OCI-LY7 (cell line): ENCODE measurements at regions not wholly inside any gene's neighbourhood (a gene's known extent, or its start where the extent isn't known, plus 50 kb on each side); places are given as distances from the start of the nearest gene placed in this dataset.

ENCODE experiments used
- BruUV-seq: library from RNA; stranded (reverse); fragments of 400-500 nt; replicated peaks from 2 replicates; lab custom pipeline; 2021; lab: Mats Ljungman, UMichigan
- CTCF ChIA-PET: fragments of 300-600 bp; sonication (Branson Sonifier 250); formaldehyde crosslinking; loops from one replicate; lab custom pipeline; 2022; ENCODE audit warnings: antibody characterized with exemption; ENCODE audit not compliant: unreplicated experiment; lab: Charles Lee
- POLR2A ChIA-PET: fragments of 300-600 bp; sonication (Branson Sonifier 250); formaldehyde crosslinking; loops from one replicate; lab custom pipeline; 2022; ENCODE audit warnings: antibody characterized with exemption; lab: Charles Lee
- DNase-seq: peaks from one replicate; pipeline ENCODE4 v3.0.0-alpha.2; 2015; ENCODE audit warnings: low spot score
- H2AFZ ChIP-seq: fragments of 200-600 bp; sonication (generic), shearing (Covaris generic); 2 replicates; pipeline ENCODE4 v1.6.1; 2014; ENCODE audit warnings: mild to moderate bottlenecking, antibody characterized with exemption, low read length, moderate library complexity
- H3K27ac ChIP-seq: fragments of 200-600 bp; sonication (generic); 2 replicates; pipeline ENCODE4 v1.5.1; 2014; ENCODE audit warnings: mixed run types, low read depth, mild to moderate bottlenecking, moderate library complexity, low read length, inconsistent platforms; ENCODE audit not compliant: poor library complexity, severe bottlenecking
- H3K36me3 ChIP-seq: fragments of 200-600 bp; sonication (generic); 2 replicates; pipeline ENCODE4 v1.6.1; 2014; ENCODE audit warnings: mild to moderate bottlenecking, antibody characterized with exemption, low read length, moderate library complexity, mixed read lengths; ENCODE audit not compliant: insufficient read depth
- H3K4me1 ChIP-seq: fragments of 200-600 bp; sonication (generic); 2 replicates; pipeline ENCODE4 v1.5.1; 2014; ENCODE audit warnings: mild to moderate bottlenecking, low read length; ENCODE audit not compliant: insufficient read depth, poor library complexity, severe bottlenecking
- H3K4me2 ChIP-seq: fragments of 200-600 bp; sonication (generic); 2 replicates; pipeline ENCODE4 v1.6.1; 2014; ENCODE audit warnings: mild to moderate bottlenecking, low read length
- H3K4me3 ChIP-seq: fragments of 200-600 bp; sonication (generic); 2 replicates; pipeline ENCODE4 v1.5.1; 2014; ENCODE audit warnings: mild to moderate bottlenecking, low read depth, low read length; ENCODE audit not compliant: poor library complexity, severe bottlenecking
- H3K79me2 ChIP-seq: fragments of 200-600 bp; sonication (generic); 2 replicates; pipeline ENCODE4 v1.6.1; 2016; ENCODE audit warnings: low read depth, mild to moderate bottlenecking, low read length, moderate library complexity, mixed read lengths; ENCODE audit not compliant: insufficient read depth
- H3K9me2 ChIP-seq: fragments of 200-600 bp; sonication (generic); 2 replicates; pipeline ENCODE4 v1.6.1; 2016; ENCODE audit warnings: mild to moderate bottlenecking, low read length, mixed read lengths; ENCODE audit not compliant: insufficient read depth
- H3K9me3 ChIP-seq: fragments of 200-600 bp; sonication (generic); 2 replicates; pipeline ENCODE4 v1.6.1; 2014; ENCODE audit warnings: mild to moderate bottlenecking, mixed run types, low read length, mixed read lengths
- H4K20me1 ChIP-seq: fragments of 200-600 bp; sonication (generic); 2 replicates; pipeline ENCODE4 v1.6.1; 2014; ENCODE audit warnings: mild to moderate bottlenecking, antibody characterized with exemption, low read length, moderate library complexity, mixed read lengths; ENCODE audit not compliant: insufficient read depth
- EZH2phosphoT487 ChIP-seq: fragments of 200-600 bp; sonication (generic); IDR thresholded peaks from 2 replicates; pipeline ENCODE4 v1.6.1; 2018; ENCODE audit warnings: low read depth, borderline replicate concordance, mild to moderate bottlenecking, mixed run types, antibody characterized with exemption, low read length, moderate library complexity, mixed read lengths
- intact Hi-C: fragments of 100-400 bp; cut with micrococcal nuclease; formaldehyde crosslinking; loops from one replicate; pipeline ENCODE4 v1.10.0; 2022; ENCODE audit not compliant: unreplicated experiment
- TF ChIP-seq, protein P1 (sequence below): fragments of 200-600 bp; sonication (generic); conservative IDR thresholded peaks from 2 replicates; pipeline ENCODE4 v1.5.1; 2014; ENCODE audit warnings: mild to moderate bottlenecking, antibody characterized with exemption, low read length, moderate library complexity, mixed read lengths

DNA sequence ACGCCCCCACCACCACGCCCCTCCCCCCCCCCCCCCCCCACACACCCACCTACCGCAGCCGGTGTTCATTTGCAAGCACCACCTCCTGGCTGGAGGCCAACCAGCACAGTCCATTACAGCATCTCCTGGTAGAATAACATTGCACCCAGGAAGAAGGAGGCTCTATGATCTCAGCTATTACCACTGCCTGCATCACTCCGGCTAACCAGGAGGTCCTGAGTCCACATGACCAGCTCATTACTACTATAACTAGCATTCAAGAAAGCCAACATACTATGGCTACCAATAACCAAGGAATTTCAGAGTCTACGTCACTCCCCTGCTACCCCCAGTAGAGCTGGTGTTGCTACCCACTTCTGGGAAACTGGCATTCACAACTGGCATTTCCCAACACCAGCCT, 81.1 kb upstream of the ALOX12 start:
- intact Hi-C loops, result loop anchor here (5.0 kb wide), 1 partner anchor 108 kb away; the partner anchor contains the start of gene BCL6B
- Histone ChIP-seq H3K4me2 (no peak overlapping the region), H3K9me2 (no peaks in the 10 kb centered on the region), H3K4me3 (no peak overlapping the region), H3K36me3 (no peaks in the 10 kb centered on the region), H2AFZ (no peak overlapping the region), H3K27ac (no peak overlapping the region), H4K20me1 (no peaks in the 10 kb centered on the region), H3K9me3 (no peaks in the 10 kb centered on the region), H3K79me2 (no peaks in the 10 kb centered on the region), H3K4me1 (no peaks in the 10 kb centered on the region)
- CTCF ChIA-PET, result interaction anchor here (0.5 to 2.5 kb wide), 2 partner anchors 90 to 1160 kb away, joined by 5 to 8 read pairs; no protein-coding TSS in a partner anchor
- POLR2A ChIA-PET, result no interaction called here
- TF ChIP-seq, protein P1, sequence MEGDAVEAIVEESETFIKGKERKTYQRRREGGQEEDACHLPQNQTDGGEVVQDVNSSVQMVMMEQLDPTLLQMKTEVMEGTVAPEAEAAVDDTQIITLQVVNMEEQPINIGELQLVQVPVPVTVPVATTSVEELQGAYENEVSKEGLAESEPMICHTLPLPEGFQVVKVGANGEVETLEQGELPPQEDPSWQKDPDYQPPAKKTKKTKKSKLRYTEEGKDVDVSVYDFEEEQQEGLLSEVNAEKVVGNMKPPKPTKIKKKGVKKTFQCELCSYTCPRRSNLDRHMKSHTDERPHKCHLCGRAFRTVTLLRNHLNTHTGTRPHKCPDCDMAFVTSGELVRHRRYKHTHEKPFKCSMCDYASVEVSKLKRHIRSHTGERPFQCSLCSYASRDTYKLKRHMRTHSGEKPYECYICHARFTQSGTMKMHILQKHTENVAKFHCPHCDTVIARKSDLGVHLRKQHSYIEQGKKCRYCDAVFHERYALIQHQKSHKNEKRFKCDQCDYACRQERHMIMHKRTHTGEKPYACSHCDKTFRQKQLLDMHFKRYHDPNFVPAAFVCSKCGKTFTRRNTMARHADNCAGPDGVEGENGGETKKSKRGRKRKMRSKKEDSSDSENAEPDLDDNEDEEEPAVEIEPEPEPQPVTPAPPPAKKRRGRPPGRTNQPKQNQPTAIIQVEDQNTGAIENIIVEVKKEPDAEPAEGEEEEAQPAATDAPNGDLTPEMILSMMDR, result no peak
- no peak for TF ChIP-seq EZH2phosphoT487
- BruUV-seq, result no TSS peak
- DNase-seq, result no peak

GRCh38 chr17:6915620-6916019, 80.2 kb upstream of the ALOX12 start:
- H3K36me3 ChIP-seq, result no peaks in the 10 kb centered on the region
- no peaks in the 10 kb centered on the region for H3K79me2 ChIP-seq
- H3K27ac ChIP-seq, result no peak overlapping the region
- no TSS peak for BruUV-seq
- H3K4me3 ChIP-seq, result no peak overlapping the region
- CTCF ChIA-PET, result interaction anchor here (2.5 kb wide), 1 partner anchor 89 kb away, joined by 8 read pairs; no protein-coding TSS in a partner anchor
- intact Hi-C loops, result no loop called here
- no peak overlapping the region for H2AFZ ChIP-seq
- TF ChIP-seq EZH2phosphoT487, result no peak
- TF ChIP-seq, protein P1, result no peak
- H3K4me1 ChIP-seq, result no peaks in the 10 kb centered on the region
- POLR2A ChIA-PET, result no interaction called here
- no peaks in the 10 kb centered on the region for H3K9me3 ChIP-seq
- H3K9me2 ChIP-seq, result no peaks in the 10 kb centered on the region
- DNase-seq, result no peak
- H4K20me1 ChIP-seq, result no peaks in the 10 kb centered on the region
- no peak overlapping the region for H3K4me2 ChIP-seq

DNA sequence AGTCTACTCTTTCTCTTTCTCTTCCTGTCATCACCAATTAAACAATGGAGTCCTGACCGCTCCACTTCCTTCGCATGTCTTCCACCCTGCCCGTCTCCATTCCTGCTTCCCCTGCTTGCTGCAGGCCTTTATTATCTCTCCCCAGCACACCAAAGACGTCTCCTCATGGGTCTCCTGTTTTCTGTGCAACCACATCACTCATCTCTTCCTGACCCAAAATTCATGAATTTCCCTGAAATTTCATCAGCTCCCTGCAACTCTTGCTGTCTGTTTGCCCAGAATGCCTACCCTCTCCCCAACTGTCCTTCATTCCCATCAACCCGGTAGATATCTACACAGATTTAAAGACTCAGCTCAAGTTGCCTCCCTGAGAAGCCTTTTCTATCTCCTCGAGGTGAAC, 76.7 kb upstream of the ALOX12 start:
- Histone ChIP-seq H3K79me2 (no peaks in the 10 kb centered on the region), H3K27ac (no peak overlapping the region), H3K36me3 (no peaks in the 10 kb centered on the region), H3K4me1 (no peaks in the 10 kb centered on the region), H3K4me2 (no peak overlapping the region), H3K9me3 (no peaks in the 10 kb centered on the region), H3K9me2 (no peaks in the 10 kb centered on the region), H4K20me1 (no peaks in the 10 kb centered on the region), H2AFZ (no peak overlapping the region), H3K4me3 (no peak overlapping the region)
- no TSS peak for BruUV-seq
- intact Hi-C loops, result no loop called here
- DNase-seq, result no peak
- ChIA-PET POLR2A (no interaction called here), CTCF (no interaction called here)
- TF ChIP-seq, protein P1, result no peak
- no peak for TF ChIP-seq EZH2phosphoT487
